Stomach smooth muscle (tissue), 2 donors: ENCODE measurements at regions not wholly inside any gene's neighbourhood (a gene's known extent, or its start where the extent isn't known, plus 50 kb on each side); places are given as distances from the start of the nearest gene placed in this dataset.

ENCODE experiments used
- H3K27ac ChIP-seq: one replicate; pipeline ENCODE4 v1.7.0; 2013; ENCODE audit warnings: mild to moderate bottlenecking, low read length, inconsistent platforms
- H3K27me3 ChIP-seq, 2 donors: one replicate each; pipeline ENCODE4 v1.7.0; 2013; ENCODE audit warnings: low read length in 2 of 2; ENCODE audit not compliant: insufficient read depth in 2 of 2, control insufficient read depth in 1 of 2
- H3K36me3 ChIP-seq, 2 donors: one replicate each; pipeline ENCODE4 v1.7.0; 2013; ENCODE audit warnings: low read length in 2 of 2; ENCODE audit not compliant: control insufficient read depth in 2 of 2, insufficient read depth in 2 of 2
- H3K4me1 ChIP-seq: one replicate; pipeline ENCODE4 v1.7.0; 2013; ENCODE audit warnings: low read length; ENCODE audit not compliant: control insufficient read depth, insufficient read depth
- H3K4me3 ChIP-seq, 2 donors: one replicate each; pipeline ENCODE4 v1.7.0; 2013; ENCODE audit warnings: low read length in 2 of 2
- H3K9ac ChIP-seq, 2 donors: one replicate each; pipeline ENCODE4 v1.7.0; 2013; ENCODE audit warnings: low read length in 2 of 2, mild to moderate bottlenecking in 1 of 2
- H3K9me3 ChIP-seq, 2 donors: one replicate each; pipeline ENCODE4 v1.7.0; 2013; ENCODE audit warnings: low read length in 2 of 2; ENCODE audit not compliant: control insufficient read depth in 2 of 2
- donor health status: healthy.
- donor health status: Pancreatic carcinoma.

- Histone ChIP-seq H3K4me1 (peaks cover 15% of the 10 kb centered on the region), H3K36me3 (no peaks in the 10 kb centered on the region), H3K4me3 (peak overlapping the region in 1 of 2 donors; percentile 40), H3K9me3 (no peaks in the 10 kb centered on the region), H3K9ac (no peak overlapping the region), H3K27me3 (peaks cover 42 to 59% of the 10 kb centered on the region in 2 donors), H3K27ac (no peak overlapping the region)
These were observed 123.7 kb upstream of the HSD17B12 start for GRCh38 chr11:43556612-43557375.

DNA sequence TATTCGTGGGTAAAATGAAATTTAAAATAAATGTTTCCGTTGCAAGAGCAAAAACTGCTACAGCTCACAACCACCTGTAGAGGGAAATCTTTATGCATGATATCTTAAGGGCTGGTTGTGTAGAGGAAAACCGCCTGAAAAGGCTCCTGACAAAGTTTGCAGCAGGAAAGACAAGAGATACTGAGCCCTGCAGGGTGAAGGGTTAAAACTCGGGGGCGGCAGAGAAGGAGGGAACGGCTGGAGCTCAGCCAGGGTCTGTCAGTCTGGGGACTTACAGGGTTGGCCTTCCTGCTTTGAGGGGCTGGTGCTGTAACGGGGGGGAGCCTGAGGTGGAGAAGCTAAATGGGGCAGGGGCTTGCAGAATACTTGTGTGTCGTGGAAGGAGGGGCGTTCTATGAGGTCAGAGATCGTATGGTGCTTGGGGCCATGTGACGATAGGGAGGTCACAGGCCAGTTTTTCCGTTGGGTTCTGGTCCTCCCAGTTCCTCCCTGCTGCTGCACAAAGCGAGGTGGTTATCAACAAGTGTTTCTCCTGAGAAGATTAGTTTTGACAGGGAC is 122.9 kb upstream of the HSD17B12 start:
- no peak overlapping the region for H3K9ac ChIP-seq
- peaks cover 42 to 59% of the 10 kb centered on the region in 2 donors for H3K27me3 ChIP-seq
- H3K4me3 ChIP-seq = peak overlapping the region in 1 of 2 donors; percentile 35
- no peak overlapping the region for H3K27ac ChIP-seq
- peaks cover 15% of the 10 kb centered on the region for H3K4me1 ChIP-seq
- no peaks in the 10 kb centered on the region for H3K36me3 ChIP-seq
- H3K9me3 ChIP-seq = no peaks in the 10 kb centered on the region

DNA sequence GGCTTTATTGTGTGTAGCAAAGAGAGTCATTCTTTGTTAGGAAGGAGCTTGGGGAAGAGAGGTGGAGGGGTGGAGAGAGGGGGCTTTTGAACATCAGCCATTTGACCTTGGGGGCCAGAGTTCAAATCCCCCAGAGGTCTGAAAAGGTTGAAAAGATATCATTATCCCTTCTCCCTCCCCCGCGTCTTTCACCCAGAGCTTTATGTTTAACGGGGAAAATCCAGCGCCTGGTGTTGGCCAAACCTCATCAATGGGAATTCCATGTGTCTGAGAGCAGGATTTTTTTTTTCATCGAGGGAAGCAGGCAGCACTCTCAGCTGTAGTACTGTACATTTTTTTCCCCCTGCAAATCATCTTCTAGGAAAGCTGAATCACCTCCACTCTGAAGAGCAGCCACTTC is 122.4 kb upstream of the HSD17B12 start:
- H3K9ac ChIP-seq = no peak overlapping the region
- H3K36me3 ChIP-seq = no peaks in the 10 kb centered on the region

DNA sequence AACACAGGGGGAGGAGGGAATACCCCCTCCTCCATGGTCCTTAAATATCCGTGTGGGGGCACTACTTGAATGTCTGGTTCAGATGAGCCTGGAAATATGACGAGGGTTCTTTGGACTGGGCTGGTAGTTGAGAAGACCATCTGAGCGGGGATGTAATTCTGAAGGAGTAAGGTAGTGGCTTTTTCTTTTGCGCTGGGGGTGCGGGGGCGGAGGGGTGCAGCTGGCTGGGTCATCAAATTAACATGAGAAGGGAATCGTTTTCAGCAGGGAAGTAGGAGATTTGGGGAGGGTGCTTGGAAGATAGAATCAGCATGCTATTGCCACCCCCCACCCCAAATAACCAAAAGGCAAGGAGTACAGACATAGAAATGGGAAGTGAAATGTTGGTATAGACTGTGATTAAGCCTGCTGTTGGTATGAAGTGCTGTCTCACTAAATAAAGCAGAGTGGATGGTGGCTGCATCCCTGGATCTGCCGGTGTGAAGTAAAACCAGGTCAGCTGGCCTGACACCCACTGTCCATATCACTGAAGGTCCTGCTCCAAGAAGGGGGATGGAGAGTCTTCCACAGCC is 121.9 kb upstream of the HSD17B12 start:
- no peak overlapping the region for H3K9ac ChIP-seq
- H3K36me3 ChIP-seq = no peaks in the 10 kb centered on the region
- peaks cover 15% of the 10 kb centered on the region for H3K4me1 ChIP-seq
- peaks cover 39 to 50% of the 10 kb centered on the region in 2 donors for H3K27me3 ChIP-seq
- no peak overlapping the region for H3K27ac ChIP-seq
- no peaks in the 10 kb centered on the region for H3K9me3 ChIP-seq
- no peak overlapping the region for H3K4me3 ChIP-seq

More for the DNA sequence above, 122.4 kb upstream of the HSD17B12 start:
- H3K27ac ChIP-seq = no peak overlapping the region
- peaks cover 15% of the 10 kb centered on the region for H3K4me1 ChIP-seq
- peaks cover 39 to 54% of the 10 kb centered on the region in 2 donors for H3K27me3 ChIP-seq
- no peak overlapping the region for H3K4me3 ChIP-seq
- H3K9me3 ChIP-seq = no peaks in the 10 kb centered on the region

- no peaks in the 10 kb centered on the region for H3K36me3 ChIP-seq
- H3K4me1 ChIP-seq = peaks cover 3% of the 10 kb centered on the region
- H3K9me3 ChIP-seq = no peaks in the 10 kb centered on the region
- peaks cover 23 to 33% of the 10 kb centered on the region in 2 donors for H3K27me3 ChIP-seq
- H3K9ac ChIP-seq = no peak overlapping the region
- H3K27ac ChIP-seq = no peak overlapping the region
- H3K4me3 ChIP-seq = no peak overlapping the region
These were observed 118.7 kb upstream of the HSD17B12 start for GRCh38 chr11:43561832-43562231.

- Histone ChIP-seq H3K27me3 (peaks cover 6 to 20% of the 10 kb centered on the region in 2 donors), H3K9ac (no peak overlapping the region), H3K36me3 (no peaks in the 10 kb centered on the region), H3K9me3 (no peaks in the 10 kb centered on the region), H3K4me3 (no peak overlapping the region), H3K4me1 (no peaks in the 10 kb centered on the region), H3K27ac (no peak overlapping the region)
These were observed 113.1 kb upstream of the HSD17B12 start for GRCh38 chr11:43567396-43567975.

DNA sequence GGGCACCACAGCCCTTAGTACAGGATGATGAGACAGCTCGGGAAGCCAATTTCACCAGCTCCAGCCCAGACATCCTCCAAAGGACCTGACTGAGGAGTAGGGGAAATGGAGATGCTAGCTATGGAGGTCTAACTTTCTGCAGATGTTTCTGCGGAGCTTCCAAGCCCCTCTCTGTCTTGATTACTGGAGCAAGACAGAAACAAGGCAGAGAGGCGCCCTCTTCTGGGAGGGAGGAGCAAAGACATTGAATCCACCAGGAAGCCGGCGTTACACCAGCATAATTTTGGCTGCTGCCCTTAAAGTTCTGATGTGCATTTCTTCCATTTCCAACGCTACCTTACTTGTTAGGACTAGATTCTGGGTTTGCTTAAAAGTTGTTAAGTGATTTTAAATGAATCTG is 107.3 kb upstream of the HSD17B12 start:
- Histone ChIP-seq H3K36me3 (no peaks in the 10 kb centered on the region), H3K4me1 (peaks cover 23% of the 10 kb centered on the region), H3K4me3 (no peak overlapping the region), H3K9ac (no peak overlapping the region), H3K27ac (no peak overlapping the region), H3K27me3 (peaks cover 55 to 71% of the 10 kb centered on the region in 2 donors), H3K9me3 (peaks cover 0 to 3% of the 10 kb centered on the region in 2 donors)

DNA sequence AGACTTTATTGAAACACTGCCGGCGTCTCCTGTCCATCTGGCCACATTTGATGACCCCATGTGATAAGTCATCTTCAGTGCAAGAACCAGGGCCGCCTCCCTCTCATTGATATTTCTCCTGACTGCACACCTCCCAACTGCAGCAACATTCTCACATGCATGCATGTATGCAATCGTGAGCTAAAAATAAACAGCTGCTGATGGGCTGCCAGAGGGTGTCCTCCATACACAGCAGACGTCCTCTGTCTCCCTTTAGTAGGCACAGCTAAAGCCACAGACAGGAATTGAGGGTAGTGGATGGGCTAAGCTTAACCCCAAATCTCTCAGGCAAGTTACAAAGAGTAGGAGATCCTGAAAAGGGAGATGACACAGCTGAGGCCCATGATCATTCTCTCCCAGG is 106.7 kb upstream of the HSD17B12 start:
- H3K9ac ChIP-seq = no peak overlapping the region
- H3K27ac ChIP-seq = no peak overlapping the region
- H3K4me1 ChIP-seq = peaks cover 23% of the 10 kb centered on the region
- H3K27me3 ChIP-seq = peaks cover 59 to 74% of the 10 kb centered on the region in 2 donors
- H3K9me3 ChIP-seq = peaks cover 0 to 3% of the 10 kb centered on the region in 2 donors
- H3K4me3 ChIP-seq = no peak overlapping the region
- H3K36me3 ChIP-seq = no peaks in the 10 kb centered on the region

DNA sequence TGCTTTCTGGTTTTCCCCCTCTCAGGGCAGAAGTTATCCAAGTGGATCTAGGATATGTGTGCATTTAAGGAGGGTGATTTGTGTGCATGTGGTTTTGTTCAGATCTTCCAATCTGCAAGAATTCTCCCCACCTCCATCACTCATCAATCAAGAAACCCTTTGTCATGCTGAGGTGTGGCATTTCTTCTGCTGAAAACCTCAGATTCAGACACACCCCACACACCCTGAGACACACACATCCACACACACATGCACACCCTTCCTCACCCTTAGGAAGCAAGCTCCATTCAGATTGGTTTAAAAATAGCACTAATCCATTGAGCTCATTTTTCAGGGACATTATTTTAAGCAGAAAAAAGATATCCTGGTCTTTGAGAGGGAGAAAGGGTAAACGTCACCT is 106.1 kb upstream of the HSD17B12 start:
- Histone ChIP-seq H3K9ac (no peak overlapping the region), H3K9me3 (peaks cover 0 to 3% of the 10 kb centered on the region in 2 donors), H3K27ac (no peak overlapping the region), H3K4me3 (no peak overlapping the region), H3K27me3 (peaks cover 62 to 71% of the 10 kb centered on the region in 2 donors), H3K36me3 (no peaks in the 10 kb centered on the region), H3K4me1 (peaks cover 28% of the 10 kb centered on the region)

GRCh38 chr11:43574949-43575912 is 105.3 kb upstream of the HSD17B12 start:
- Histone ChIP-seq H3K4me1 (peaks cover 33% of the 10 kb centered on the region), H3K27me3 (peaks cover 68 to 71% of the 10 kb centered on the region in 2 donors), H3K36me3 (no peaks in the 10 kb centered on the region), H3K27ac (no peak overlapping the region), H3K9me3 (peaks cover 0 to 3% of the 10 kb centered on the region in 2 donors), H3K9ac (no peak overlapping the region), H3K4me3 (peak overlapping the region; percentile 47 to 68)
